Medulla oblongata (tissue), 1 donor: ENCODE measurements at regions not wholly inside any gene's neighbourhood (a gene's known extent, or its start where the extent isn't known, plus 50 kb on each side); places are given as distances from the start of the nearest gene placed in this dataset.

Source experiments
- DNase-seq: peaks from one replicate; pipeline ENCODE4 v3.0.0-alpha.2; 2015; ENCODE audit errors: extremely low spot score

GRCh38 chr22:44387486-44387885 is 74.7 kb upstream of the SHISAL1 start:
- DNase-seq: no peak

GRCh38 chr22:44386386-44387035 is 73.8 kb upstream of the SHISAL1 start:
- no peak for DNase-seq

GRCh38 chr22:44385781-44386180 is 73.0 kb upstream of the SHISAL1 start:
- no peak for DNase-seq

GRCh38 chr22:44385296-44385610 is 72.5 kb upstream of the SHISAL1 start:
- DNase-seq: no peak

- DNase-seq: no peak
Measured at GRCh38 chr22:44384563-44385295, 72.0 kb upstream of the SHISAL1 start.

GRCh38 chr22:44383652-44384562 is 71.2 kb upstream of the SHISAL1 start:
- no peak for DNase-seq

- DNase-seq: no peak
Measured at GRCh38 chr22:44383064-44383575, 70.4 kb upstream of the SHISAL1 start.

GRCh38 chr22:44382116-44383038 is 69.6 kb upstream of the SHISAL1 start:
- DNase-seq: no peak

GRCh38 chr22:44381761-44382115 is 69.0 kb upstream of the SHISAL1 start:
- DNase-seq: no peak

GRCh38 chr22:44380756-44381486 is 68.2 kb upstream of the SHISAL1 start:
- DNase-seq: no peak

GRCh38 chr22:44379817-44380755 is 67.3 kb upstream of the SHISAL1 start:
- DNase-seq: no peak

- DNase-seq: no peak
Measured at GRCh38 chr22:44378380-44378779, 65.6 kb upstream of the SHISAL1 start.

GRCh38 chr22:44375451-44375850 is 62.7 kb upstream of the SHISAL1 start:
- no peak for DNase-seq

GRCh38 chr22:44373234-44373633 is 60.5 kb upstream of the SHISAL1 start:
- no peak for DNase-seq

GRCh38 chr22:44372611-44373010 is 59.9 kb upstream of the SHISAL1 start:
- DNase-seq: no peak

- no peak for DNase-seq
Measured at GRCh38 chr22:44371741-44372525, 59.2 kb upstream of the SHISAL1 start.

- DNase-seq: no peak
Measured at GRCh38 chr22:44369916-44370801, 57.4 kb upstream of the SHISAL1 start.

- no peak for DNase-seq
Measured at GRCh38 chr22:44369293-44369661, 56.5 kb upstream of the SHISAL1 start.
